ENCODE measurements at regions not wholly inside any gene's neighbourhood (a gene's known extent, or its start where the extent isn't known, plus 50 kb on each side); places are given as distances from the start of the nearest gene placed in this dataset.
"Not testable (repeated sequence)": the region's sequence is repeated elsewhere in the genome, so short reads cannot be mapped to it uniquely, and the experiment has no call there.

DNA sequence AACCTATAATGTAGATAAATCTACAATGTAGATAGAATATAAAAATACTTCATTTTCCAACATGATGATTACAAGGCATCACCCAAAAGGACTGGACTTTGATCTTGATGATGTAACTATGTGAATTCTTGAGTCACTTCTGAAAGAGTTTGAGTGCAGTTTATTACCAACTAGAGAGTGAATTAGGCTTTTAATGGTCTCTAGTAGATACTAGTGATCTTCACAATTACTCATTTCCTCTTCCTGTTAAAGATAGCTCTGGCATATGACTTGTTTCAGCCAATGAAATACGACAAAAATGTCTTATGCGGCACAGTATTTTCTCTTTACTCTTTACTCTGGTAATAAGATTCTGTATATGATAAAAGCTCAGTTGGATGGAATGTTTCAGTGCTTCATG, 1588.1 kb upstream of the B3GALT2 start:
- DNase-seq = no peak

DNA sequence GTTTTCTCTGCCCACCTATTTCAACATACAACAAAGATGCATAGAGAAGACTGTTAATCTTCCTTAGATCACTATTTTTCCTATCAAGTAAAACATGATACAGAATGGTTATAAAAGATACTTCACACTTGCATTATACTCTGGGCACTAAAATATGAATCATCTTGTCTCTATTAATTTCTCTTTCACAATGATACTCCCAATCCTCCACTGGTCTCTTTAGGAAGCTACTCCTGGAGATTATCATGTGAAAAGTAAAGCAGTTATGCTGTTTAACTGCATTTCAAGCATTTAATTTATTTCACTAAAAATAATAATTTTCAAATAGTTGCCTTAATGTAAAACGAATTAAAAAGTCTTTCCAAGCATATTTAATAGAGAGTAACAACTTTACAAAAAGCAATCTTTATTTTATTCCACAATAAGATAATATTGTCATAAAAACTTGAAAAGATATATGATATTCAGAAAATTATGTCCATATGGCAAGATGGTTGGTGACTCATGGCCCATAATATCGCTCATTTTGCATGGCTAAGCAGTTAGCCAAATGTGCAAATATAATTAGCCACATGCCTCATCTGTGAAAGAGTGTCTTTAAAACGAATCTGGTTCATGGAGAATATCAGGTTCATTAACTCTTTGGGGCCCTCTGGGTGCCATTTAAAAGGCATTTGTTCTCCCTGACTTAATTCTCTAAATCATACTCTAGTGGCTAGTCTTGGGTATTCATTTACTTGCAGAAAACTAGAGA, 1569.0 kb upstream of the B3GALT2 start:
- DNase-seq = no peak

- DNase-seq = not testable (repeated sequence)
Observed at GRCh38 chr1:194738843-194739242, 1552.4 kb upstream of the B3GALT2 start.

DNA sequence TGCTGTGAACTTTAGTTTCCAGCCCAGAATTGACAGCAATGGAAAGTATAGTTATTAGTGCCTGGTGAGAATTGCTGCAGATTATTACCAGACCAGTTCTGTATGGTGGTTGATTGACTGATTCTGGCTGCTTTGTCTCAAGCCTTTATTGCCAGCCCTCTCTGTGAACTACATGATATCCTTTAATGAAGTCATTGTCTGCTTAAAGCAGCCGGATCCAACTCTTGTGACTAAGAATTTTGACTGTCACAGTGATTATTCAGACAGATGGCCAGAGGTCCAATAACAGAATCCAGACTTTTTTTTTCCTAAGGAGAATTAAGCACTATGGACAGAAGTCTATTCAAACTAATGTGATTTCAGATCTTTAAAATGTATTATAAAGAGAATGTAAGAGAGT, 1548.6 kb upstream of the B3GALT2 start:
- DNase-seq = no peak

DNA sequence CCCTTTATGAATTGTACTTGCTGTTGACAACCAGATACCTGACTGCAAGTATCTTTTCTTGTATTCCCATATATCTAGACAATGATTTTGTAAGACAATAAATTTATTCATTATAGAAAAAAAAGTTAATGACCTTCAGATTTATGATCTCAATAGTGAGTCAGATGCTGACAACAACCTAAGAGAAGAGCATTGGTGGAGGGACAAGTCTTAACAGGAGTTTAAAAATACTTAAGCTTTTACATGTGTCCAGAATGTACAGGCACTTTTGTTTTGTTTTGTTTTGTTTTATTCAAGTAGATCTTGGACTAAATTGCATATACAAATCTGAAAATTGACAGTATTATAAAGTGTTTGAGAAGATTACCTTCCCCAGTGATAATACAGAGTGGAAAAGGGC, 1544.6 kb upstream of the B3GALT2 start:
- no peak for DNase-seq

DNA sequence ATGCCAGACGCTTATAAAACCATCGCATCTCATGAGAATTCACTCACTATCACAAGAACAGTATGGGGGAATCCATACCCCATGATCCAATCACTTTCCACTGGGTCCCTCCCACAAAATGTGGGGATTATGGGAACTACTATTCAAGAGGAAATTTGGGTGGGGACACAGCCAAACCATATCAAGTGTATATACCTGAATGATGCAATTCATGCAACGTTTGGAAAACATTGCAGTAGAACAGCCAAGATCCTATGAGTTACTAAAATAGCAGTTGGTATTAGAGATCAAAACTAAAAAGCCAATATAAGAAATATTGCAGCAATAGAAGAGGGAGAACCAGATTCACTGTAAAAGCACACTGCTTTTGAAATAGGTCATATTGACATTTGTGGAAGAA, 1543.9 kb upstream of the B3GALT2 start:
- DNase-seq = no peak

GRCh38 chr1:194723067-194723466, 1536.7 kb upstream of the B3GALT2 start:
- DNase-seq = no peak

DNA sequence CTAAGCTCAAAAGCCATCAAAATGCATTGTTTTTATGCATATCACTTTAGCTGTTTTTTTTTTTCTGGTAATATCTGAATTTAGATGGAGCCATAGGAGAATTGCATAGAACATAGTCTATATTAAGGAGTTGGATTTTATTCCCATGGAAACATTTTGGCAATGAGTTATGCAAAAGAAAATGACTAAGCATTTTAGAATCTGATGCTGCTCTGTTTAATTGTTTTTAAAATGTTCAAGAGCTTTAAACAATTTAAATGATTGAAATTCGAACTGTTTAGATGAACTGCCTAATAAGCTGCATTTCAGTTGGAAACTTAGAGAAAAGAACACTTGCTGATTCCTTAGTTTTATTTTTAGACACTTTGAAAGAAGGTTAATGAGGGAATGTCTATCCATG, 1531.5 kb upstream of the B3GALT2 start:
- no peak for DNase-seq

DNA sequence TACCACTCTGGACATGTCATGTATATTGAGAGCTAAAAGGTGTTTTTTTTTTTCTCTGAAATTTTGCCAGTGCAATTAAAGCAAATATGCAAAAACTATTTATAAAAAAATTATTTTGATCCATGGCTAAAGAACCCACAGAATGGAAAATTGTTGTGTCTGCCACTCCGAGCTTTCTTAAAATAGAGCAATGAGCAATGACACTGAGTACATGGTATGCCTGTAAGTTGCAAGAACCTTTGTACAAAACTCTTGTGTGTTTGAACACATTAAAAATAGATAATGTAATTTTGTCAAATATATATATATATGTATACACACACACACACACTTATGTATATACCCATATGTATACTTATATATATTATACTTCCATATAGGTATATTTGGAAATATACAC, 1530.9 kb upstream of the B3GALT2 start:
- DNase-seq = no peak

DNA sequence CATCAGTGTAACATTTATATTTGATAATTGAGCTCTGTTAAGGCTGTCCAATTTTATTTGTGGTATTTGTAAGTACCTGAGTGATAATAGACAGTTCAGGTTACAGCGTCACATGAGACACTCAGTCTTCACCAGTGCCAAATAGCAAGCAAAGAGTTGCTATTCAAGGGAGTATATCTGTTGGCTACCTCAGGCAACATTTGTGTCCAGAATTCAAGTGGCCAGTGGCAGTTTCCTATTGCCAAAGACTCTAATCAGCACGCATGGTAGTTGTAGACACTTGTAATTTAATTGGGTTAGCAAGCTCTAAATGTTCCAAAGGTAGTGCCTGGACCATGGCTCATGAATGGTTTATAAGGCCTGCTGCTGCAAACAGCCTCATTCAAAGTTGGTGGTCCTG, 1524.3 kb upstream of the B3GALT2 start:
- DNase-seq = no peak

- DNase-seq = no peak
Observed at GRCh38 chr1:194709439-194709838, 1523.0 kb upstream of the B3GALT2 start.

- DNase-seq = no peak
Observed at GRCh38 chr1:194707074-194707473, 1520.7 kb upstream of the B3GALT2 start.

DNA sequence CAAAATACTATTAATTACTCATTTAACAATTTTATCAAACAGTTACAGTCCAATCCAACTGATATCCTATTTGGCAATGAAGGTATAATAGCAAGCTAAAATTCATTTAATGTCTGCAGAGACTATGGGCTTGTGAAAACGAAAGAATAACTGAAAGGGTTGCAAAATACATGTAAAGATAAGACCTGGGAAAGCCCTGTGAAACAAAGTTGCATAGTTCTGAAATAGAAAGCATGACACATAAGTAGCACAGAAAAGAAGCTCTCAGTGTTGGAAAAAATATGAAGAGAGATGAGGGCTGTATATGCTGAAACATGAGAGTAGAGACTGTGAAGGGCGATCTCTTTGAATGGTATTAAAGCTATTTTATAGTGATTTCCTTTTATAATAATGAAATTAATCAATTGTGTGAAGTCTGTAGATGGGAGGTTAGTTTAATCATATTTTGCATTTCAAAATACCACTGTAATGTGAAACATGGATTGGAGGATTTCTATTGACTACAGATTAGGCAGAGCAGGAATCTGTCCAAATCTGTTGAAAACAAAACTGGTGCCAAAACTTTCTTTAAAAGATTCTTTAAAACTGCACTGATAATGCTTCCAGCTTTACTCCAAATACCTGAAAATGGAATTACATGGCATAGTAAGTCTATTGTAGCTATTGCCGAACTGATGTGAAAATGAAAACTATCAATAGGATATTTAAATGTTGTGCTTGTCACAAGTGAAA, 1518.9 kb upstream of the B3GALT2 start:
- no peak for DNase-seq

DNA sequence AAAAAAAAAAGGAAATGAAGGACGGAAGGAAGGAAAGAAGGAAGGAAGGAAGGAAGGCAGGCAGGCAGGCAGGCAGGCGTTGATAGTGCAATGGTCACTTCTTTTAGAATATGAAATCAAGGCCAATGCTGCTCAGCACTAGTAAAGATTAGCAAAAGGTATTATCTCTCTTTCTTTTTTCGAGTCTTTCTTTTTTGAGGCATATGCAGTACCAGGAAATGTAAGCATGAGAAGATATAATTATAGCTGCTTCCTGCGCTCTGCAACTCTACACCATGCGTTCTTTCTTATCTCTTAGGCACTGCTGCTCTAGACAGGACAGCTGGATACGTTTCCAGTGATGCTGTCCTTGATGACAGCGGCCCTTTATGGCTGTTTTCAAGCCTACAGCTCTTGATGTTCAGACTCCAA, 1512.5 kb upstream of the B3GALT2 start:
- no peak for DNase-seq

DNA sequence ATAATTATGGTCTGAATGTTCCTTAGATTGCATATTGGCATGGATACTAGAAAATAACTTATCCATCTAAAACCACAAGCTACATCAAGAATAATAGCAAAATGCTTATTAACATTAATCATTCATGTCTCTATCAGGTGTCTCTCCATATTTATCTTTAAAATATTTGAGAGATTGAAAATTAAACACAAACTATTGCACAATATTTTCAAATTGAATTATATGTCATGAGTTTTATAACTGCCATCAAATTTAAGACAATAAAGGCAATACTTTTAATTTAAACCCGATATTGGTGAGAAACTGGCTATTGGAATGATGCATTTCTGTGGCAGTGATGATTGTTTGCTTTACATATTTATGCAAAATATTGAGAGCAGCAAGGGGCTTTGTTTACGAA, 1506.8 kb upstream of the B3GALT2 start:
- DNase-seq = no peak

GRCh38 chr1:194684636-194685035, 1498.2 kb upstream of the B3GALT2 start:
- DNase-seq = no peak

DNA sequence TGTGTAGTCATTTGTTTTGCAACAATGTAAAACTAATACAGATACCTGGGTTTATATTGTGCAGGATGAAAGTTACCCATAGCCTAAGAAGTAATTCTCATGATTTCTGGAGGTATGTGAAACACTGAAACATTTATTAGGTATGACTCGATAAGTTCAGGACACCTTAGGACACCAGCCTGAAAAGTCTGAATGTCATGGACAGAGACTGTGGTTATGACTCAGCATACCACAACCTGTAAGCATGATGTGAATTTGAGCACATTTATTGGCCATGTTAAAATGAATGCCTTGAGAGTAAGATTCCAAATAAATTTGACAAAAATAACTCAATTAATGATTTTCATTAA, 1471.7 kb upstream of the B3GALT2 start:
- peak; percentile 1 for DNase-seq

DNA sequence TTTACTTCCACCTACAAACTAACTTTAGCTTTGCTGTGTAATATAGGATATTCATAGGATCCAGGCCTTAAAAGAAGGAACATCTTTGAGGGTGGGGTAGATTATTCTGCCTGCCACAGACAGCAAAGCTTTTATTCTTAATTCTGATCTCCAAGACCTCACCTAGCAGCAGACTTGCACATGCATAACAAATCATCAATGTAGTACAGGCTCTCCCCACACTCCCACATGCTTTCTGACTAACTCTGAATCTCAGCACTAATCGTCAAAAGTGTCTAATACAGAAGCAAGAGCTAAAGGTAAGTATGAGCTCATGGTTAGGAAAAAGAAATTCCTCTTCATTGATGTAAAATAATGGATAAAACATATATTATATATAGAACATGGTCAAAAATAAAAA, 1468.5 kb upstream of the B3GALT2 start:
- DNase-seq = no peak

DNA sequence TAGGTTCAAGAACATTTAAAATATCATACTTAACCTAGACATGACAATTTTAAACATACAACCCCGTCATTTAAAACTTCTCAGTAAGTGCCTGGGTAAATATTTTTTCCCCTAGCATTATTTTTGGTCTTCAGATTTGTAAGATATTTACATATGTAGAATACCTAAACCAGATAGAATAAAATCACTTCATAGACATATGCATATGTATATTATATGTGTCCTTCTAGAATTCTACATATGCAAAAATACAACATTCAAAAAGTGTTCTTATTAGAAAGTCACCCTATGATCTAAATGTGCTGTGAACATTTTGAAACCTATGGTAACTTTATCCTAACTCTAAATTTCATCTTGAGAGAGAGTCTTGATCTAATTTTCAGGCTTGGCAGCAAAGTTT, 1467.0 kb upstream of the B3GALT2 start:
- no peak for DNase-seq

- DNase-seq = no peak
Observed at GRCh38 chr1:194647118-194647517, 1460.7 kb upstream of the B3GALT2 start.

DNA sequence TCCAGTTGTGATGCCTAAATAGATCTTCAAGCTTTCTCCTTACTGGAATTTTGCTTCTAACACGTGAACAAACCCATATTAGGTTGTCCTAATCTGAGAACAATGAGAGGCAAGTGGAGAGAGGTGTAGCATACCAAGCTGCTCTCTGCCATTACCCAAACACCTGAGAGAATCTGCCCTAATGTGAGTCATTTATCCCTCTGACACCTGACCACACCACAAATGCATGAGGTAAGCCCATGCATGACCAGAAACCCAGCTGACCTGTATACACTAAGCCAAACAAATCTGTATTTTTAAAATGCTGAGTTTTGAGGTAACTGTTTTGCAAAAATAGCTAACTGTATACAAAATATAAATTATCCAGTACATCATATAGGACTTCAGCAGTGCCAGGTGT, 1458.1 kb upstream of the B3GALT2 start:
- no peak for DNase-seq

- no peak for DNase-seq
Observed at GRCh38 chr1:194640322-194640721, 1453.9 kb upstream of the B3GALT2 start.

- no peak for DNase-seq
Observed at GRCh38 chr1:194629011-194629410, 1442.6 kb upstream of the B3GALT2 start.

DNA sequence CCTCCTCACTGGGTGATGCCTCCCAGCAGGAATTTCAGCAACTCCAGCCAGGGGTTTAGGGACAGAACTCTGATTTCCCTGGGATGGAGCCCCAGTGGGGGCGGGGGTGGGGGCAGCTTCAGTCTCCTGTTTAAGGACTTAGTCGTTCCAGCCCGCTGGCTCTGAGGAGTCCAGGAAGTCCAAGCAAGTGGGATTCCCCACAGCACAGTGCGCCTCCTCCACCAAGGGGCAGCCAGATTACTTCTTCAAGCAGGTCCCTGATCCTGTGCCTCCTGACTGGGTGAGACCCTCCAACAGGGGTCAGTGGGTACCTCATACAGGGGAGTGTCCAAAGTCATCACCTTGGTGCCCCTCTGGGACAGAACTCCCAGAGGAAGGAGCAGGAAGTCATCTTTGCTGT, 1438.4 kb upstream of the B3GALT2 start:
- no peak for DNase-seq

DNA sequence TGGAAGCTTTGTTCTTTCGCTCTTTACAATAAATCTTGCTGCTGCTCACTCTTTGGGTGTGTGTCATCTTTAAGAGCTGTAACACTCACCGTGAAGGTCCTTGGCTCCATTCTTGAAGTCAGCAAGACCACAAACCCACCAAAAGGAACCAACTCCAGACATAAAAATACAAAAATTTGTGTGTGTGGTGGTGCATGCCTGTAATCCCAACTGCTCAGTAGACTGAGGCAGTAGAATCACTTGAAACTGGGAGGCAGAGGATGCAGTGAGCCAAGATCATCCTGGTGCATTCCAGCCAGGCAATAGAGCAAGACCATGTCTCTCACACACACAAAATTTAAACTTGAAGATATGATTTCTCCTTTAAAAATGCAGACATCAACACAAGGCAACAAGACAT, 1431.7 kb upstream of the B3GALT2 start:
- no peak for DNase-seq

All from activated CD4-positive, alpha-beta T cell treated with anti-CD3 and anti-CD28 coated beads, Interleukin-10, Interleukin-2, amounts not matched to agents 100 ng/mL and 50 ng/mL, durations not matched to agents 16 hours and 8 hours (primary cell).